ENCODE measurements at regions not wholly inside any gene's neighbourhood (a gene's known extent, or its start where the extent isn't known, plus 50 kb on each side); places are given as distances from the start of the nearest gene placed in this dataset.
A peak's percentile ranks its signal among the peaks of the same experiment; 100 is the strongest.

- intact Hi-C loops (cut with micrococcal nuclease) = no loop called here
- Mint-ChIP-seq H3K27me3 (ENCODE audit: low read depth in 3 of 3) (peaks cover 0 to 5% (median 1%) of the 10 kb centered on the region in 3 donors), H3K4me3 (no peak overlapping the region), H3K9me3 (peaks cover 0 to 17% (median 3%) of the 10 kb centered on the region in 7 donors), H3K4me1 (no peaks in the 10 kb centered on the region), H3K36me3 (no peaks in the 10 kb centered on the region), H3K27ac (no peak overlapping the region)
- WGBS (ENCODE audit: insufficient coverage) = no CpG with 5 or more reads among the region's 2 CpGs
- H3K27me3 ChIP-seq (ENCODE audit: control insufficient read depth in 2 of 2, insufficient read depth in 2 of 2, low read length in 2 of 2) = no peaks in the 10 kb centered on the region
- TF ChIP-seq CTCF (IDR thresholded peaks at IDR 0.05) = no peak
- no peak overlapping the region for H3K9ac ChIP-seq (ENCODE audit: insufficient read depth, low read length, poor library complexity, severe bottlenecking)
- H2AFZ ChIP-seq (ENCODE audit: insufficient read depth, low read depth, low read length, poor library complexity, severe bottlenecking) = no peak overlapping the region
- DNase-seq = no peak
- H3K4me3 ChIP-seq (replicated peaks in 1 of 3; ENCODE audit: low read depth in 2 of 3, low read length in 3 of 3) = no peak overlapping the region
- H3K27ac ChIP-seq (ENCODE audit: low read depth in 1 of 2, low read length in 2 of 2) = no peak overlapping the region
- no peaks in the 10 kb centered on the region for H3K79me2 ChIP-seq (ENCODE audit: insufficient read depth, low read length)
- peaks cover 0 to 8% of the 10 kb centered on the region in 2 donors for H3K9me3 ChIP-seq (replicated peaks in 1 of 2; ENCODE audit: control insufficient read depth in 1 of 2, insufficient read depth in 1 of 2, low read length in 2 of 2)
- H3K4me1 ChIP-seq (ENCODE audit: control insufficient read depth in 1 of 2, insufficient read depth in 2 of 2, low read length in 2 of 2) = no peaks in the 10 kb centered on the region
- H4K20me1 ChIP-seq (ENCODE audit: insufficient read depth, low read length) = no peaks in the 10 kb centered on the region
- no peak overlapping the region for H3K4me2 ChIP-seq (replicated peaks; ENCODE audit: extremely low read depth, low read length, poor library complexity, severe bottlenecking)
- no peaks in the 10 kb centered on the region for H3K36me3 ChIP-seq (replicated peaks in 1 of 2; ENCODE audit: control insufficient read depth in 1 of 2, insufficient read depth in 2 of 2, low read length in 2 of 2)
These were observed 187.8 kb downstream of the DACT1 start for GRCh38 chr14:58825606-58826005.

GRCh38 chr14:58826845-58827686, 189.3 kb downstream of the DACT1 start:
- Histone ChIP-seq H3K27ac (ENCODE audit: low read depth in 1 of 2, low read length in 2 of 2) (no peak overlapping the region), H4K20me1 (ENCODE audit: insufficient read depth, low read length) (no peaks in the 10 kb centered on the region), H3K36me3 (replicated peaks in 1 of 2; ENCODE audit: control insufficient read depth in 1 of 2, insufficient read depth in 2 of 2, low read length in 2 of 2) (no peaks in the 10 kb centered on the region), H3K27me3 (ENCODE audit: control insufficient read depth in 2 of 2, insufficient read depth in 2 of 2, low read length in 2 of 2) (no peaks in the 10 kb centered on the region), H3K9me3 (replicated peaks in 1 of 2; ENCODE audit: control insufficient read depth in 1 of 2, insufficient read depth in 1 of 2, low read length in 2 of 2) (peaks cover 0 to 8% of the 10 kb centered on the region in 2 donors), H3K4me3 (replicated peaks in 1 of 3; ENCODE audit: low read depth in 2 of 3, low read length in 3 of 3) (no peak overlapping the region), H3K9ac (ENCODE audit: insufficient read depth, low read length, poor library complexity, severe bottlenecking) (no peak overlapping the region), H3K4me1 (ENCODE audit: control insufficient read depth in 1 of 2, insufficient read depth in 2 of 2, low read length in 2 of 2) (no peaks in the 10 kb centered on the region), H3K79me2 (ENCODE audit: insufficient read depth, low read length) (no peaks in the 10 kb centered on the region), H2AFZ (ENCODE audit: insufficient read depth, low read depth, low read length, poor library complexity, severe bottlenecking) (no peak overlapping the region), H3K4me2 (replicated peaks; ENCODE audit: extremely low read depth, low read length, poor library complexity, severe bottlenecking) (no peak overlapping the region)
- Mint-ChIP-seq H3K4me1 (no peaks in the 10 kb centered on the region), H3K9me3 (peaks cover 0 to 17% (median 3%) of the 10 kb centered on the region in 7 donors), H3K4me3 (no peak overlapping the region), H3K27me3 (ENCODE audit: low read depth in 3 of 3) (peaks cover 1 to 5% (median 2%) of the 10 kb centered on the region in 3 donors), H3K27ac (no peak overlapping the region), H3K36me3 (no peaks in the 10 kb centered on the region)
- 94% methylated on average over 5 of the region's 9 CpGs for WGBS (ENCODE audit: insufficient coverage)
- intact Hi-C loops (cut with micrococcal nuclease) = no loop called here
- DNase-seq = no peak
- TF ChIP-seq CTCF (IDR thresholded peaks at IDR 0.05) = peak; percentile 74

Measured in CD14-positive monocyte (primary cell).